ENCODE measurements at regions not wholly inside any gene's neighbourhood (a gene's known extent, or its start where the extent isn't known, plus 50 kb on each side); places are given as distances from the start of the nearest gene placed in this dataset.

DNA sequence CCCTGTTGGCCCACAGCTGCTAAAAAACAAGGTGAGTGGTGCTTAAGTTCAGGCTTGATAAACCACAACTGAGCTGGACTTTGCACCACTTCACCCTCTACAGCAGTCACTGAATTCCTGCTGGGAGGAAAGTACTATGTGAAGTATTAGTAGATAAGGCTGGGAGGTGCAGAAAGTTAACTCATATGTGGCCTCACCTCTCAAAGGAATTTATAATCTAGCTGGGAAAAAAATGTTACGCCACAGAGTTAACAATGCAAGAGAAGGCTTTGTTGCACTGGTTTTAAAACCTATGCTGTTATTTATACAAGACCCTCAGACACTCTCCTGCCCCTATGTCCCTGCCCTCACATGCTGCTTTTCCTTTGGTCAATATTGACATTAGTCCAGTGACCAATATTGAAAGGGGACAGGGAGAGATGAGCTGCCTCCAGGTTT is 60.9 kb downstream of the LIG4 start:
- DNase-seq (ENCODE audit: extremely low read depth in 1 of 4, low spot score in 3 of 4) (no peak), FAIRE-seq (no peak), ATAC-seq (no peak)
- Histone ChIP-seq H3K4me3 (no peak overlapping the region), H3K9me3 (replicated peaks; ENCODE audit: control insufficient read depth, insufficient read depth, low read depth, low read length) (no peaks in the 10 kb centered on the region), H3K4me1 (replicated peaks in 1 of 2; ENCODE audit: control insufficient read depth in 2 of 2, insufficient read depth in 2 of 2, low read length in 2 of 2) (no peaks in the 10 kb centered on the region), H3K79me2 (ENCODE audit: control insufficient read depth, insufficient read depth, low read length) (no peaks in the 10 kb centered on the region), H4K20me1 (replicated peaks; ENCODE audit: control insufficient read depth, insufficient read depth, low read length) (no peaks in the 10 kb centered on the region), H2AFZ (ENCODE audit: low read depth, low read length) (no peak overlapping the region), H3K27me3 (ENCODE audit: control insufficient read depth in 2 of 2, insufficient read depth in 2 of 2, low read length in 2 of 2) (no peaks in the 10 kb centered on the region), H3K27ac (ENCODE audit: extremely low read depth, low read depth, low read length) (no peak overlapping the region), H3K36me3 (ENCODE audit: control insufficient read depth, insufficient read depth, low read length) (no peaks in the 10 kb centered on the region), H3K4me2 (ENCODE audit: insufficient read depth, low read length) (no peak overlapping the region), H3K9ac (ENCODE audit: insufficient read depth in 1 of 2, low read depth in 2 of 2, low read length in 2 of 2) (no peak overlapping the region), H3K9me1 (ENCODE audit: control insufficient read depth, insufficient read depth, low read length) (no peaks in the 10 kb centered on the region)
- ChIA-PET POLR2A (no interaction called here), CTCF (ENCODE audit: low intra/inter-chr PET ratio) (no interaction called here)
- intact Hi-C loops (cut with micrococcal nuclease), result no loop called here
- TF ChIP-seq CSDE1 (IDR thresholded peaks at IDR 0.05), result no peak
- TF ChIP-seq SP1 (CRISPR knock-in tag; IDR thresholded peaks at IDR 0.05), result no peak
- no peak for TF ChIP-seq POLR2B (IDR thresholded peaks at IDR 0.05; ENCODE audit: low read depth, partially characterized antibody)
- TF ChIP-seq, protein P1, sequence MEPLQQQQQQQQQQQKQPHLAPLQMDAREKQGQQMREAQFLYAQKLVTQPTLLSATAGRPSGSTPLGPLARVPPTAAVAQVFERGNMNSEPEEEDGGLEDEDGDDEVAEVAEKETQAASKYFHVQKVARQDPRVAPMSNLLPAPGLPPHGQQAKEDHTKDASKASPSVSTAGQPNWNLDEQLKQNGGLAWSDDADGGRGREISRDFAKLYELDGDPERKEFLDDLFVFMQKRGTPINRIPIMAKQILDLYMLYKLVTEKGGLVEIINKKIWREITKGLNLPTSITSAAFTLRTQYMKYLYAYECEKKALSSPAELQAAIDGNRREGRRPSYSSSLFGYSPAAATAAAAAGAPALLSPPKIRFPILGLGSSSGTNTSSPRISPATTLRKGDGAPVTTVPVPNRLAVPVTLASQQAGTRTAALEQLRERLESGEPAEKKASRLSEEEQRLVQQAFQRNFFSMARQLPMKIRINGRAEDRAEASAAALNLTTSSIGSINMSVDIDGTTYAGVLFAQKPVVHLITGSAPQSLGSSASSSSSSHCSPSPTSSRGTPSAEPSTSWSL (CRISPR knock-in tag; IDR thresholded peaks at IDR 0.05; ENCODE audit: borderline replicate concordance), result no peak
- TF ChIP-seq ETV1 (tag; conservative IDR thresholded peaks at IDR 0.05; ENCODE audit: low read depth), result no peak
- TF ChIP-seq BRD9 (IDR thresholded peaks at IDR 0.05; ENCODE audit: low read depth, partially characterized antibody), result no peak
- 8% methylated on average over 1 of the region's 1 CpG for WGBS (ENCODE audit: insufficient coverage, low coverage, missing lambda C conversion rate)
- no TSS peak for BruUV-seq (replicated peaks)
- in situ Hi-C loops (cut with MboI), result no loop called here

Data from K562 (cell line).